AG20443 (cell line): ENCODE measurements at regions not wholly inside any gene's neighbourhood (a gene's known extent, or its start where the extent isn't known, plus 50 kb on each side); places are given as distances from the start of the nearest gene placed in this dataset.

ENCODE experiments used
- DNase-seq: peaks from one replicate; pipeline ENCODE4 v3.0.0; 2012; ENCODE audit warnings: low spot score, mixed read lengths

- no peak for DNase-seq
Measured at GRCh38 chr4:3668825-3669552, 97.2 kb upstream of the ADRA2C start.

GRCh38 chr4:3667258-3667657, 98.9 kb upstream of the ADRA2C start:
- no peak for DNase-seq

DNA sequence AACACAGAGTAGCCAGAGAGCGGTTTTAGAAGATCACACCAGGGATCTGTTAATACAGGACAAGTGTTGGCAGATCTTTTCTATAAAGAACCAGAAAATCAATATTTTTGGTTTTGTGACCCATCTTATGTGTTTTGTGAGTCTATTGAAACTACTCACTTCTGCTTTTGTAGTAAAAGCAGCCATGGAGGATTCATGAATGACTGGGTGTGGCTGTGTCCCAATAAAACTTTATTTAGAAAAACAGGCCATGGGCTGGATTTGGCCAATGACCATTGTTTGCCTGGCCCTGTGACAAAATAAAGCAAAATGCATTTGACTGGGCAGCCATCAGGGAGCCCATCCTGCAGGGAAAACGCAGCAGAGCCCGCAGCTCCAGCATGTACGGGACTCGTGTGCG, 99.9 kb upstream of the ADRA2C start:
- DNase-seq: no peak

DNA sequence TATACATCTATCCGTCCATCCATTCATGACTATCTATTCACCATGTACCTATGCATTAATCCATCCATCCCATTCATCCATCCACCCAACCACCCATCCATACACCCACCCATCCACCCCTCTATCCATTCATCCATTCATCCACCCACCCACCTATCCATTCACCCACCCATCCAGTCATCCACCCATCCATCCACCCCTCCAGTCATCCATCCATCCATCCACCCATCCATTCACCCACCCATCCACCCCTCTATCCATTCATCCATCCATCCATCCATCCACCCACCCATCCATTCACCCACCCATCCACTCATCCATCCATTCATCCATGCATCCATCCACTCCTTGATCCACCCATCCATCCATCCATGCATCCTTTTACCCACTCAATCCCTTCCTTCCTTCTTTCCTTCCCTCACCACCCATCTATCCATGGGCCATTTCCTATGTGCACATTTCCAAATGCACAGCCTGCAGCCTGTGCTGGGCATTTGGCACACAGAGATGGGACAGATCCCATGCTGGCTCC, 100.8 kb upstream of the ADRA2C start:
- DNase-seq: no peak

DNA sequence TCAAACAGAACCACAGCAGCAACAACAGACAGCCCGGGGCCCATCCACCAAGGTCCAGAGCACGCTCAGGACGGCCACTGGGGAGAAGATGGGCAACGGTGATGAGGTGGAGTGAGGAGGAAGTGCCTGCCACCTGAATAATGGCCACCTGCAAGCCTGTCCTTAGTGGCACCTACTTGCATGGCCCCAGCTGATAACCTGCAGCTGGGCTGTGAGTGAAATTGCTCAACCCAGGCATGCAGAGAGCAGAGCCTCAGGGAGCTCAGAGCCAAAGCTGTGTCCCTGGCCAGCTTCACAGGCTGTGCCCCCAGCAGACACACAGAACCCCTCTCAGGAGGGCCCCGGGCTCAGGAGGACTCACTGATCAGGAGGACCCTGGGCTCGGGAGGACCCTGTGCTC, 102.4 kb upstream of the ADRA2C start:
- DNase-seq: no peak

- no peak for DNase-seq
Measured at GRCh38 chr4:3662516-3662915, 103.7 kb upstream of the ADRA2C start.

DNA sequence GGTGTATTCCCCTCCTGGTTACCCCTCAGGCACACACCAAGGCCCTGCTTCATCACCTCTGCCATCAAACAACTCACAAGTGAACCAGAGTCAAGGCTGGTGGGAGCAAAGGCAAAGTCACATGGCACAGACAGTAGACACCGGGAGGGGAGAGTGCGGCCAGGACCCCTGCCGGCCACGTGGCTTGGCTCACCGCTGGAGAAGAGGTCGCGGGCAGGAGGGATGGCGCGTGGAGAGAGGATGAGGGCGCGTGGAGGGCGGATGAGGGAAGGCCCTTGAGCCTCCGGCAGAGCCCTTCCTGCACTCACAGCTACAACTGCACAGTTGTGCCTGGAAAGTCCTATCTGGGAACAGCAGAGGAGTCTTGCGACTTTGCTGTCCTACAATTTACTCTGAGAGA, 104.2 kb upstream of the ADRA2C start:
- DNase-seq: no peak

DNA sequence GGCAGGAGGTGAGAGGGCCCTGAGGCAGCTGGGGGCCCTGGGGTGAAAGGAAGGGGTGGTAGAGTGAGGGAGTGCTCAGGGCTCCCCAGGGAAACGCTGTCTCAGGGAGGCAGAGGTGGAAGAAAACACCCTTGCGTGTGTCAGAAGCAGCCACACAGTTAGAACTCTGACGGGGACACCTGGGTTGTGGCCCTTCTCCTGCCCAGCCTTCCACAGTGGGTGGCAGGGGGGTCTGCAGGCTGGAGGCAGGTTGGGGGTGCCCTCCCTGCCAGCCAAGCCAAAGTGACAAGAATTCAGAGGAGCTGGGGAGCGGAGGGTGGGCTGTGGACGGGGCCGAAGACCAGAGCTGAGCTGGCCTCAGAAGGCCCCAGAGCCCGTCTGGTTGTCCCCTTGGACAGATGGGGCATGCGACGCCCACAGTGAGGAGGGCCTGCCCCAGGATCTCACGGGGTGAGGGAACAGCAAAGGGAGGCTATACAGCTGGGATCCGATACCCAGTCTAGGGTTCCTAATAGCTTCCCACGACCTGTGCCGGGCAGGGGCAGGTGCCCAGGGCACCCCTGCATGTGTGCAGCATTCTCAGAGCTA, 105.2 kb upstream of the ADRA2C start:
- DNase-seq: no peak

DNA sequence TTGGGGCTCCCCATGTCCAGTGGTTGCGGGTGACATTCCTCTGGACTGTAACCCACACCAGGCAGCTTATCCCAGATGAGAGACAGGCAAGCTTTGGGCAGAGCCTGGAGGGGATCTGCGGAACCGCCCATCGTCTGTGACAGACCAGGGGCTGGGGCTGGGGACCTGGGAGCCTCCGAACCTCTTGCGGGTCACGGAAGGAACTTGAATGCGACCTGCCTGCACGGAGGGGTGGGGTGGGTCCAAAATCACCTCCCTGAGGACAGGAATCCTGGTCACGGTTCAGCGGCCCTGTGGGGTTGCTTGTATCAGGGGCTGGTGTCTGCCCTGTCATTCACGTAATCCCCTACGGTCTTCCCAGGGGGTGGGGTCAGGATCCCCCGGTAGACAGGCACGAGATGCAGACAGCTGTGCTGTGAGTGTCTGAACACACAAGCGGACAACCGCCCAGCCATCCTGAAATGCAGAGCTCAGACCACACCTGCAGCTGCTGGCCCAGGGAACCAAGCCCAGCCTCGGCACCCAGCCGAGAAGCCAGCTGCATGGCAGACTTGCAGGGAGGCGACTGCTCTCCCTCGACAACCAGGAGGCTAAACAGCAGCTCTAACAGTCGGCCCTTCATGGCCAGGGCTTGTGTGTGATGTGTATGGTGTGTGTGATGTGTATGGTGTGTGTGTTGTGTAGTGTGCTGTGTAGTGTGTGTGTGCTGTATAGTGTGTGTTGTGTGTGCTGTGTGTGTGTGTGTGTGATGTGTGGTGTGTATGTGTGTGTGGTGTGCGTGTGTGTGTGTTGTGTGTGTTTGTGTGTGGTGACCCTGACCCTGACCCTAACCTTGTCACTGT, 105.9 kb upstream of the ADRA2C start:
- no peak for DNase-seq

- no peak for DNase-seq
Measured at GRCh38 chr4:3659131-3659530, 107.1 kb upstream of the ADRA2C start.

DNA sequence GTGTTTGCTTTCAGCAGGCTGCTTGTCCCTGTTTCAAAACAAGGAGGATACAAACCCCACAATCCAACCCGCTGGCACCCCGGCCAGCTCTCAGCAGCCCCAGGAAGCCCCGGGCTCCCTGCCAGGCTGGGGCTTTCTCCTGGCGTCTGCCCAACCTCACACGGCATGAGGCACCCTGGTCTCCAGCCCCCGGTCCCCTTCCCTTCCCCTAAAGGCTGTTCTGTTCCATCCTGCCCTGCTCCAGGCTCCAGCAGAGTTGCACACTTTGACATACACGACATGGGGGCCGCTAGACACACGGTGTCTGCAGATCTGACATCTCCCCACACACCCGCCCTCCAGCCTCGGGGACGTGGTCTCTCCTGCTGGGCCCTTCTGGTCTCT, 107.7 kb upstream of the ADRA2C start:
- no peak for DNase-seq

- DNase-seq: peak; percentile 58
Measured at GRCh38 chr4:3657902-3658529, 108.2 kb upstream of the ADRA2C start.

DNA sequence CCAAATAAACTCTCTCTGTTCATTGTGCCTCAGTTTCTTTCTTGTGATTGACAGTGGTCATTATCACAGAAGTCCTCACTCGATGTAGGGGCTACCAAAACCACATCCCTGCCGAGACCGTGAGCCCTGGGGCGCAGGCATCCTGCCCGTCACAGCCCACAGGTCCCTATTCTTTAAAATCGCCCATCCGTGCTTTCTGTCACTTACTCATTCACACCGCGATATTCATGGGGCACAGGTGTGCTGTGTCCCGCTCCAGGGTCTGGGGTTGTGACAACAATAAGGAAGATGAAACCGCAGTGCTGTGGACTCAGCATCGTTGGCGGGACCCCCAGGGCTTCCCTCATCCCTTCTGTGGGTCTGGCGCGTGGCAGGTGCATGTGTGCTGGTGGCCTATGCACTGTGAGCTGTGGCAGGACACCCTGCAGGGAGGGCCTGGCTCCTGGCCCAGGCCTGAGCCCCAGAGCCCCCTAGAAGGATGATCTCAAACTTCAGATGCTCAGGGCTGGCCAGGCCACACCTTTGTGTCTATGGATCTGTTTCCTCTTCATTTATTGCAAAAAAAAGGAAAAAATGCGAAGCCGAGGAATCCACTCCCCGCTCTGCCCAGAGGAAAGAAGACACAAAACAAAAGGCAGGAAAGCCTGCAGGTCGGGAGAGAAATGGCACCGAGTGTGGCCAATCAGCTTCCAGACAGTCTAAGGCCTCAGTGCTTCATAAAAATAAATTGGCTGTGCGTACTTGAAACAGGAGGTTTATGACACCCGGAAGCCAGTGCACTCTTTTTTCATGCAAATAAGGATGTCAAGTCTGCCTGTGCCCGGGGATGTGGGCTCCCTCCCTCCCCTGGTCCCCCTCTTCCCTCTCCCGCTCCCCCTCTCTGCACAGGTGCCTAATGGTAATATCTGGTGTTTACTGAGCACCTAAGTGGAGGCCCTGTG, 109.5 kb upstream of the ADRA2C start:
- DNase-seq: no peak

DNA sequence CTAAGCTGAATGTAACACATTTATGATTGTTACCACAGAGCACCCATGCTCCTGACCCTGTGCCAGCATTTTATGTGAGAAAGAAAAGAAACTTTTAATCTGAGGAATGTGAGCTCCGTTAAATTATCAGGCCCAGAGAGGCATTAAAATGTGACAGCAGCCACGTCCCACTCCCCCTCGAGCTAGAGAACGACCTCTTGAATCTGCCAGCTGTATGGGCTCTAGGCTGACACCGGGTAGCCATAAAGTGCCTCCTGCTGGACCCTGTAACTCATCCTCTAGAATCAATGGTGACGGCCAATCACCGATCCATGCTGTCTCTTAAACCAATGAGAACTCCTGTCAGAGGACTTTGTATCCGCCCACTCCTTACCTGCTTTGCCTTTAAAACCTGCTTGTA, 110.2 kb upstream of the ADRA2C start:
- no peak for DNase-seq

GRCh38 chr4:3655485-3655884, 110.7 kb upstream of the ADRA2C start:
- no peak for DNase-seq

DNA sequence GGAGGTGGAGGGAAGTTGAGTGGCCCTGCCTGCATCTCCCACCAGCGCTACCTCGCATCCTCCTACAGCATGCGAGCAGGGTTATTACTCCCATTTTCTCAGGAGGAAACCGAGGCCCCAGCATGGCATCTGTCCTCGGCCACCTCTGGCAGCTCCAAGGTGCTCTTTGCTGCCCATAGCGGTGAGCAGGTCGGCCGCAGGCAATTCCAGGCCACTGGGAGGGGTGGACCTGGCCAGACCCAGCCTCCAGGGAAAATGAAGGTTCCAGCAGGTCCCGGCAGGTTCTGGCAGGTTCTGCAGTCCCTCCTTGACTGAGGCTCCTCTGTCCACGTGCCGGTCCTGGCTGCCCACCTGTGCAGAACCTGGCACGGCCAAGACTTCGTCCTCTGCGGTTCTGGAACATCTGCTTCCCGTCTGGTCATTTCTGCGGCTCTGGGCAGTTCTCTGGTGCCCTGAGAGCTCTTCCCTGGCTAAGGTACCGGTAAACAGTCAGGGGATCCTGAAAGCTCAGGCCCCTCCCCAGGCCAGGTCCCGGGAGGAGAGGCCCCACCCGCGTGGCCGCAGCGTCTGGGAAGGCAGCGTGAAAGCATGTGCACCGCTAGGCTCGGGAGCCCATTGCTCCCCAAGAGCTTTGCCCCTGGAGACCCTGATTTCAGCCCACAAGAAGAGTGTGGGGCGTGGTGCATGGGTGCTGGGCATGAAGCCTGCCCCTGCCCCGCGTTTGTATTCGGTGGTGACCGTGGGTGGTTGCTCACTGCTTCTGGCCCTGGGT, 112.0 kb upstream of the ADRA2C start:
- no peak for DNase-seq

- DNase-seq: no peak
Measured at GRCh38 chr4:3652586-3652985, 113.6 kb upstream of the ADRA2C start.

DNA sequence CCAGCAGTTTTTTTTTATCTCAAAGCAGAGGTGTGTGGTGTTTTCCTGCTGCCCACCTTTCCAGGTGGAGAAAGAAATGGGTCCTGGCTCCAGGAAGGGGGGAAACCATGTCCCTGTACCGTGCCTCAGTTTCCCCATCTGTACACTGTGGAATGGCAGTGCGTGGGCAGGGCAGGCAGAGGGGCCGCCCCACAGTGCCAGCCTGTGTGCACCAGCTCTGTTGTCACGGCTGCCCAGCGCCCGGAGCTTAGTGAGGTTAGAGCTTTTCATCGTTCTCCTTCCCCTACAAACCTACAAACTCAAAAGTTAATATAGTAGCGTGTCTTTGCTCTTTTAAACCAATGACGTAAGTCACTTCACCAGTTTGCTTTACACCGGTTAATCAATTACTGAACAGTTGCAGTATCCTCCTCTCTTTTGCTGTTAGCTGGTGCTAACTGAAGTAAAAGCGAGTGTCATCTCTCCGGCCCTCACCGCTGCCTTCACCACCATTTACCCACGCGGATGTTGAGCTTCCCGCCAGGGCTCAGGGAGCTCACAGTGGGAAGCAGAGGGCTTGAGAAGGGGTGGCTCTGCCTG, 114.8 kb upstream of the ADRA2C start:
- DNase-seq: no peak

DNA sequence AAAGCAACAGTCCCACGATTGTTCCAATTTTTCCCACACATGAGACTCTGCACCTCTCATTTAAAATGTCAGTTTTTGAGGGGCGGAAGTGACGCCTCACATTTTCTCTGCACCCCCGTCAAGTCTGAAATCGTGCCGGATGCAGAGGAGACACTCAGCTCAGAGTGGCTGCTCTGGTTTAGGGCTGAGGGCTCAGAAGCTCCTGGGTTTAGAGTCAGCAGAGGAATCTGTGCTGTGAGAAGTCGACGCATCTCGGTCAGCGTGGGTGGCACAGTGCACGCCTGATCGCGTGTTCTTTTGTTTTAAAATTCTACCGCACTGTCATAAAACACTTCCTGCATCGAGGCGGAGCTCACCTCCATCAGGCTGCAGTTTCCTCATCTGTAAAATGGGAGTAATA, 116.7 kb upstream of the ADRA2C start:
- DNase-seq: no peak

DNA sequence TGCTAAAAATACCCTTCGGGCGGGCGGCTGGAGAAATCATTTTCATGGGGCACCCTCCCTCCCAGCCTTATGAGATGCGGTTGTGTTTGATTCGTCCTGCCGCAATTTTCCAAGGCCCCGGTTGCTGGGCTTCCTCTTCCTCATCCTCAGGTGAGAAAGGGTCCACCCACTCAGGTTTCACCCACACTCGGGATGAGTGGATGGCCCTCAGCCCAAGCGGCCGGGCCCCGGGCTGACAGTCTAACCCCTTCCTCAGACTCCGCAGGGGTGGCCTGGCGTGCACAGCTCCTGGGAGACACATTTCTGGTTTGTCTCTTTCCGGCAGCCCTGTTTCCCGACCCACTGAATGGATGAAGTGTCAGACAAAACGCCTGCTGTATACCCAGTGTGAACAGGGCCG, 116.5 kb upstream of the LRPAP1 start:
- no peak for DNase-seq
